ENCODE measurements at regions not wholly inside any gene's neighbourhood (a gene's known extent, or its start where the extent isn't known, plus 50 kb on each side); places are given as distances from the start of the nearest gene placed in this dataset.

DNA sequence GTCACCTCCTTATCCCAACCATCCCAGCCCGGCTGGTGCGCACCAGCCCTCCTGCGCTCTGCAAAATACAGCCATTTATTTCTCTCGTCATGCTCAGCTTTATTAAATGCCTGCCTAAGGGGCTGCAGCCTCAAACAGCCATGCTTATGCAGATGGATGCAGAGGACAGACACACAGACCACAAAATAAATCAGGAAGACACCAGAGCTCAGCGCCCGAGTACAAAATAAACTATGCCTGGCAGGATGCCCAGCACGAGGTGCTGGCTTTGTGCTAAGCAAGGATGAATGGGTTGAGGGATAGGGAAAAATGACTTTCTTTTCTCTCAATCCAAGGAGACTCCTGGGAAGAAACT lies 70.5 kb downstream of the RPUSD4 start:
- no peak overlapping the region for H3K9ac ChIP-seq (ENCODE audit: low read length)
- H2AFZ ChIP-seq (ENCODE audit: insufficient read depth, low read depth, low read length, poor library complexity, severe bottlenecking): no peak overlapping the region
- no peaks in the 10 kb centered on the region for H3K4me1 ChIP-seq (ENCODE audit: control insufficient read depth in 2 of 2, insufficient read depth in 2 of 2, low read length in 2 of 2)
- 41% methylated on average over 5 of the region's 7 CpGs for WGBS (ENCODE audit: insufficient coverage)
- no peaks in the 10 kb centered on the region for H3K9me3 Mint-ChIP-seq (ENCODE audit: insufficient read depth)
- no peak overlapping the region for H3K27ac ChIP-seq (ENCODE audit: low read length in 2 of 2)
- ChIA-PET CTCF (no interaction called here), POLR2A (no interaction called here)
- DNase-seq: no peak
- no peaks in the 10 kb centered on the region for H3K4me1 Mint-ChIP-seq
- H3K27ac Mint-ChIP-seq: no peak overlapping the region
- TF ChIP-seq, protein P1, sequence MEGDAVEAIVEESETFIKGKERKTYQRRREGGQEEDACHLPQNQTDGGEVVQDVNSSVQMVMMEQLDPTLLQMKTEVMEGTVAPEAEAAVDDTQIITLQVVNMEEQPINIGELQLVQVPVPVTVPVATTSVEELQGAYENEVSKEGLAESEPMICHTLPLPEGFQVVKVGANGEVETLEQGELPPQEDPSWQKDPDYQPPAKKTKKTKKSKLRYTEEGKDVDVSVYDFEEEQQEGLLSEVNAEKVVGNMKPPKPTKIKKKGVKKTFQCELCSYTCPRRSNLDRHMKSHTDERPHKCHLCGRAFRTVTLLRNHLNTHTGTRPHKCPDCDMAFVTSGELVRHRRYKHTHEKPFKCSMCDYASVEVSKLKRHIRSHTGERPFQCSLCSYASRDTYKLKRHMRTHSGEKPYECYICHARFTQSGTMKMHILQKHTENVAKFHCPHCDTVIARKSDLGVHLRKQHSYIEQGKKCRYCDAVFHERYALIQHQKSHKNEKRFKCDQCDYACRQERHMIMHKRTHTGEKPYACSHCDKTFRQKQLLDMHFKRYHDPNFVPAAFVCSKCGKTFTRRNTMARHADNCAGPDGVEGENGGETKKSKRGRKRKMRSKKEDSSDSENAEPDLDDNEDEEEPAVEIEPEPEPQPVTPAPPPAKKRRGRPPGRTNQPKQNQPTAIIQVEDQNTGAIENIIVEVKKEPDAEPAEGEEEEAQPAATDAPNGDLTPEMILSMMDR (IDR thresholded peaks at IDR 0.05): no peak
- no peak for TF ChIP-seq EZH2 (IDR thresholded peaks at IDR 0.05; ENCODE audit: borderline replicate concordance, insufficient read depth, low read depth, low read length, poor library complexity, severe bottlenecking)
- peaks cover 32% of the 10 kb centered on the region for H3K27me3 Mint-ChIP-seq
- no peak overlapping the region for H3K4me2 ChIP-seq (replicated peaks; ENCODE audit: low read depth, low read length, poor library complexity, severe bottlenecking)
- no peak overlapping the region for H3K4me3 ChIP-seq (ENCODE audit: control extremely low read depth in 1 of 5, extremely low read depth in 1 of 5, insufficient read depth in 1 of 5, low read depth in 2 of 5, low read length in 4 of 5)
- no peak overlapping the region for H3K4me3 Mint-ChIP-seq
- no peaks in the 10 kb centered on the region for H4K20me1 ChIP-seq (ENCODE audit: control insufficient read depth, insufficient read depth, low read length, poor library complexity, severe bottlenecking)
- peaks cover 0 to 3% (median 0%) of the 10 kb centered on the region in 3 donors for H3K9me3 ChIP-seq (ENCODE audit: control extremely low read depth in 1 of 3, control insufficient read depth in 2 of 3, insufficient read depth in 1 of 3, low read length in 2 of 3)
- H3K27me3 ChIP-seq (replicated peaks in 1 of 4; ENCODE audit: control extremely low read depth in 1 of 4, control insufficient read depth in 3 of 4, insufficient read depth in 4 of 4, low read length in 3 of 4): peaks cover 0 to 16% (median 1%) of the 10 kb centered on the region in 4 experiments
- intact Hi-C loops (cut with micrococcal nuclease): no loop called here
- ATAC-seq (ENCODE audit: low read depth): no peak
- H3K36me3 ChIP-seq (replicated peaks in 1 of 2; ENCODE audit: control extremely low read depth in 1 of 2, control insufficient read depth in 1 of 2, extremely low read depth in 1 of 2, insufficient read depth in 2 of 2, low read length in 1 of 2): no peaks in the 10 kb centered on the region
- no peaks in the 10 kb centered on the region for H3K79me2 ChIP-seq (ENCODE audit: control insufficient read depth, insufficient read depth, low read length)

- Mint-ChIP-seq H3K27me3 (peaks cover 35% of the 10 kb centered on the region), H3K27ac (no peak overlapping the region), H3K4me1 (no peaks in the 10 kb centered on the region), H3K9me3 (ENCODE audit: insufficient read depth) (no peaks in the 10 kb centered on the region), H3K4me3 (no peak overlapping the region)
- no peak for TF ChIP-seq EZH2 (IDR thresholded peaks at IDR 0.05; ENCODE audit: borderline replicate concordance, insufficient read depth, low read depth, low read length, poor library complexity, severe bottlenecking)
- TF ChIP-seq, protein P1 (IDR thresholded peaks at IDR 0.05): no peak
- no peaks in the 10 kb centered on the region for H3K36me3 ChIP-seq (replicated peaks in 1 of 2; ENCODE audit: control extremely low read depth in 1 of 2, control insufficient read depth in 1 of 2, extremely low read depth in 1 of 2, insufficient read depth in 2 of 2, low read length in 1 of 2)
- intact Hi-C loops (cut with micrococcal nuclease): no loop called here
- no peak overlapping the region for H3K4me2 ChIP-seq (replicated peaks; ENCODE audit: low read depth, low read length, poor library complexity, severe bottlenecking)
- no peaks in the 10 kb centered on the region for H4K20me1 ChIP-seq (ENCODE audit: control insufficient read depth, insufficient read depth, low read length, poor library complexity, severe bottlenecking)
- H3K9me3 ChIP-seq (ENCODE audit: control extremely low read depth in 1 of 3, control insufficient read depth in 2 of 3, insufficient read depth in 1 of 3, low read length in 2 of 3): peaks cover 0 to 3% (median 0%) of the 10 kb centered on the region in 3 donors
- no peaks in the 10 kb centered on the region for H3K79me2 ChIP-seq (ENCODE audit: control insufficient read depth, insufficient read depth, low read length)
- H3K27me3 ChIP-seq (replicated peaks in 1 of 4; ENCODE audit: control extremely low read depth in 1 of 4, control insufficient read depth in 3 of 4, insufficient read depth in 4 of 4, low read length in 3 of 4): peaks cover 0 to 16% (median 1%) of the 10 kb centered on the region in 4 experiments
- H3K4me3 ChIP-seq (ENCODE audit: control extremely low read depth in 1 of 5, extremely low read depth in 1 of 5, insufficient read depth in 1 of 5, low read depth in 2 of 5, low read length in 4 of 5): no peak overlapping the region
- no peak overlapping the region for H2AFZ ChIP-seq (ENCODE audit: insufficient read depth, low read depth, low read length, poor library complexity, severe bottlenecking)
- POLR2A ChIA-PET: no interaction called here
- CTCF ChIA-PET: no interaction called here
- 50% methylated on average over 9 of the region's 9 CpGs for WGBS (ENCODE audit: insufficient coverage)
- no peak for DNase-seq
- no peak overlapping the region for H3K9ac ChIP-seq (ENCODE audit: low read length)
- no peak overlapping the region for H3K27ac ChIP-seq (ENCODE audit: low read length in 2 of 2)
- H3K4me1 ChIP-seq (ENCODE audit: control insufficient read depth in 2 of 2, insufficient read depth in 2 of 2, low read length in 2 of 2): no peaks in the 10 kb centered on the region
- no peak for ATAC-seq (ENCODE audit: low read depth)
Observed at GRCh38 chr11:126140201-126140925, 71.1 kb downstream of the RPUSD4 start.
